Upper lobe of left lung (tissue), 6 donors: ENCODE measurements at regions not wholly inside any gene's neighbourhood (a gene's known extent, or its start where the extent isn't known, plus 50 kb on each side); places are given as distances from the start of the nearest gene placed in this dataset.

Source experiments
- ATAC-seq, 2 donors: fragments of 200-7000 bp; cut with Tn5 transposase; one replicate each; pipeline ENCODE4 v1.9.1; 2022; ENCODE audit warnings: mild to moderate bottlenecking in 2 of 2, moderate library complexity in 2 of 2; ENCODE audit not compliant: low FRiP score in 2 of 2
- DNase-seq, 2 donors: peaks; one replicate each; pipeline ENCODE4 v3.0.0-alpha.2; 2019 to 2020
- H3K27ac ChIP-seq, 4 donors: fragments of 200-600 bp; sonication (generic); one replicate each; pipeline ENCODE4 v1.5.1; 2016 to 2019
- H3K27me3 ChIP-seq, 4 donors: fragments of 200-600 bp; sonication (generic); one replicate each; pipeline ENCODE4 v1.5.1; 2017 to 2019
- H3K36me3 ChIP-seq, 4 donors: fragments of 200-600 bp; sonication (generic); one replicate each; pipeline ENCODE4 v1.5.1; 2016 to 2019
- H3K4me1 ChIP-seq, 4 donors: fragments of 200-600 bp; sonication (generic); one replicate each; pipeline ENCODE4 v1.5.1; 2018 to 2019
- H3K4me3 ChIP-seq, 4 donors: fragments of 200-600 bp; sonication (generic); one replicate each; pipeline ENCODE4 v1.5.1; 2017 to 2019; ENCODE audit warnings: mild to moderate bottlenecking in 2 of 4, moderate library complexity in 1 of 4
- H3K9me3 ChIP-seq, 4 donors: fragments of 200-600 bp; sonication (generic); one replicate each; pipeline ENCODE4 v1.5.1; 2018 to 2019
- EP300 ChIP-seq, 4 donors: sonication (generic); formaldehyde crosslinking; IDR thresholded peaks; one replicate each; pipeline ENCODE4 v1.5.1; 2017; ENCODE audit warnings: antibody characterized with exemption in 4 of 4, control low read depth in 2 of 4
- POLR2A ChIP-seq, 4 donors: fragments of 450-650 bp; IDR thresholded peaks; one replicate each; pipeline ENCODE4 v1.5.1; 2016 to 2017; ENCODE audit warnings: antibody characterized with exemption in 4 of 4, mild to moderate bottlenecking in 2 of 4
- POLR2AphosphoS5 ChIP-seq, 2 donors: sonication (generic); formaldehyde crosslinking; IDR thresholded peaks; one replicate each; pipeline ENCODE4 v1.5.1; 2017; ENCODE audit warnings: antibody characterized with exemption in 2 of 2
- WGBS, 2 donors: methylation state at CpG; one replicate each; pipeline ENCODE4 v1.1.5; 2017 to 2018; 5-methylcytosine and 5-hydroxymethylcytosine counted together
- TF ChIP-seq, protein P1 (sequence below), 6 experiments: fragments of 450-650 bp in 4 of 6; fragments of 200-600 bp in 2 of 6; sonication (generic) in 2 of 6; IDR thresholded peaks; one replicate each; pipeline ENCODE4 v1.5.1; 2016 to 2019; ENCODE audit warnings: antibody characterized with exemption in 6 of 6
- donor health status: DM: no; HTN: no; CAD: no; lungs with moderate emphysema.
- donor health status: DM: no; HTN: yes; CAD: no; lungs with severe emphysema.

DNA sequence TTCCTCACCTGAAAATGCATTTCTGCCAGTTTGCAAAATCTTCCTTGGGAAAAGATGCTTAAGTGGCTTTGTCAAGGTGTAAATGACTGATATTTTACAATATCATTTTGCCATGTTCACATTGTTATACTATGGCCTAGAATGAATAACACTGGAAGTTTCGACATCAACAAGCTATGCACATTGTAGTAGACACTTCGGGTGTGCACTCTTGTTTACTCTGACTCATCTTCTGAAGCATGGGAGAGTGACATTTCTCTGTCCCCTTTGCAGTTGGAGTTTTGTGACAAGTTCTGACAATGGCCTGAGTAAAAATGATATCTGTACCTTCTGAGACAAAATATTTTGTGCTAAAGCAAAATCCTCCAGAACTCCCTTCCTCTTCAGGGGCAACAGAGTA lies 567.0 kb upstream of the RGMA start:
- no peaks in the 10 kb centered on the region for H3K4me1 ChIP-seq
- H3K27me3 ChIP-seq, result no peaks in the 10 kb centered on the region
- no peaks in the 10 kb centered on the region for H3K9me3 ChIP-seq
- no peak overlapping the region for H3K4me3 ChIP-seq
- ATAC-seq (no peak), DNase-seq (no peak)
- 80 to 81% methylated on average over 2 of the region's 2 CpGs for WGBS, 2 donors
- TF ChIP-seq POLR2AphosphoS5 (IDR thresholded peaks at IDR 0.05), result no peak
- TF ChIP-seq, protein P1, sequence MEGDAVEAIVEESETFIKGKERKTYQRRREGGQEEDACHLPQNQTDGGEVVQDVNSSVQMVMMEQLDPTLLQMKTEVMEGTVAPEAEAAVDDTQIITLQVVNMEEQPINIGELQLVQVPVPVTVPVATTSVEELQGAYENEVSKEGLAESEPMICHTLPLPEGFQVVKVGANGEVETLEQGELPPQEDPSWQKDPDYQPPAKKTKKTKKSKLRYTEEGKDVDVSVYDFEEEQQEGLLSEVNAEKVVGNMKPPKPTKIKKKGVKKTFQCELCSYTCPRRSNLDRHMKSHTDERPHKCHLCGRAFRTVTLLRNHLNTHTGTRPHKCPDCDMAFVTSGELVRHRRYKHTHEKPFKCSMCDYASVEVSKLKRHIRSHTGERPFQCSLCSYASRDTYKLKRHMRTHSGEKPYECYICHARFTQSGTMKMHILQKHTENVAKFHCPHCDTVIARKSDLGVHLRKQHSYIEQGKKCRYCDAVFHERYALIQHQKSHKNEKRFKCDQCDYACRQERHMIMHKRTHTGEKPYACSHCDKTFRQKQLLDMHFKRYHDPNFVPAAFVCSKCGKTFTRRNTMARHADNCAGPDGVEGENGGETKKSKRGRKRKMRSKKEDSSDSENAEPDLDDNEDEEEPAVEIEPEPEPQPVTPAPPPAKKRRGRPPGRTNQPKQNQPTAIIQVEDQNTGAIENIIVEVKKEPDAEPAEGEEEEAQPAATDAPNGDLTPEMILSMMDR (IDR thresholded peaks at IDR 0.05), result no peak
- TF ChIP-seq EP300 (IDR thresholded peaks at IDR 0.05), result no peak
- TF ChIP-seq POLR2A (IDR thresholded peaks at IDR 0.05), result no peak
- H3K27ac ChIP-seq, result no peak overlapping the region
- no peaks in the 10 kb centered on the region for H3K36me3 ChIP-seq

DNA sequence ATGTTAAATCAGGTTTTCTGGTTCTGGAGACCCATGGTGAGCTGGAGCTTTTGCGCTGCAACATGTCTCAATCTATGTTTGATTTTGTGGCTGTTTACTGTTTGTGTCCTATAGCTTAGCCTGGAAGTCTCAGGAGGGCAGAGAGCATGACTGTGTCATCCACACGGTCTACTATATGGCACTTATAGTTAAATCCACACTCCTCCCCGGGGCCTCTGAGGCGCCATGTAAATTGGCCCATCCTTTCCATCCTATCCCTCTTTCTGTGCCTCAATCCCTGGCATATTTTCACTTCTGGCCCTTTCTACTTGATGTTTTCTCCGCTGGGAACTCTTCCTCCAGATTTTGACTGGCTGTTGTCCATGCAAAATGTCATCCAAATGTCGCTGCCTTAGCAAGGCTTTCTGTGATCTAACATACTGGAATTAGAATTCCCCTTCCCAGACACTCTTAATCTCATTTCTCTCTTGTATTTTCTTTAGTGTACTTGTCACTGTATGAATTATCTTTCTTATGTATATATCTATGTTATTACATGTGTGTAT lies 560.8 kb upstream of the RGMA start:
- Histone ChIP-seq H3K9me3 (no peaks in the 10 kb centered on the region), H3K36me3 (no peaks in the 10 kb centered on the region), H3K4me1 (no peaks in the 10 kb centered on the region), H3K27ac (no peak overlapping the region), H3K4me3 (no peak overlapping the region), H3K27me3 (no peaks in the 10 kb centered on the region)
- WGBS, 2 donors, result 79 to 89% methylated on average over 6 of the region's 6 CpGs
- DNase-seq (no peak), ATAC-seq (no peak)
- no peak for TF ChIP-seq POLR2A (IDR thresholded peaks at IDR 0.05)
- no peak for TF ChIP-seq EP300 (IDR thresholded peaks at IDR 0.05)
- TF ChIP-seq POLR2AphosphoS5 (IDR thresholded peaks at IDR 0.05), result no peak
- TF ChIP-seq, protein P1 (IDR thresholded peaks at IDR 0.05), result no peak

DNA sequence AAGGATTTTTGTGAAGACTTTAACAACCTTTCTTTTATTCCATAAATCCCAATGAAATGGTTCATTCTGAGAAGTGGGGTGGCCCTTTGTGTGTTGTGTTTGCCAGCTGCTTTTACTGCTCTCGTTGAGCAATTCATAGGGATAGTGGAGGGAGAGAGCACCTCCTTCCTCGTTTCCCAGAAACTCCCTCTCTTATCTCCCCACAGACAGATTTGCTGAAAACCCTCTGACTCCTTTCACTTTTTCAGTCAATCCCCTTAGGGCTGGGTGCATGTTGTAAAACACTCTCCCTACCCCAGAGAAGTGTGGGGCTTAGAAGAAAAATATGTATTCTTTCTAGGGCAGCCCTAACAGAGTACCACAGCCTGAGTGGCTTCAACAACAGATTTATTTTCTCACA lies 557.2 kb upstream of the RGMA start:
- no peak for TF ChIP-seq POLR2AphosphoS5 (IDR thresholded peaks at IDR 0.05)
- TF ChIP-seq POLR2A (IDR thresholded peaks at IDR 0.05), result no peak
- TF ChIP-seq, protein P1 (IDR thresholded peaks at IDR 0.05), result no peak
- TF ChIP-seq EP300 (IDR thresholded peaks at IDR 0.05), result no peak
- WGBS, 2 donors, result 37 to 45% methylated on average over 2 of the region's 2 CpGs

DNA sequence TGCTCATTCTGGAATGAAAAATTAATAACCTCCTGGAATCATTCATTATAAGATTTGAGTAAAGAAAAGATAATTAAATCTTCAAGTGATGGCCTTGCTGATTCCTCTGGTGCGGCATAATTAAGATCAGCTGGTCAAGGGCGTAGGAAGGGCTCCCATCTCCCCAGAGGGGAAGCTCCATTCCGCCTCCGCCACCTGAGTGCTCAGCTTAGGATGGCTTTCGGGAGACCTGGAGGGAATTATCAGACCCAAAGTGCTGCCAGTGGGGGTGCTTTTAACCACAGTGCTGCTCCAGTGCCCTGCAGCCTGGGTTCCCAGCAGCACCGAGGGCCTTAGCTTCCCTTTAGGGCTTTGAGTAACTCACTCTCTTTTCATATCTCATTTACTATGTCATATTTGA lies 556.6 kb upstream of the RGMA start:
- Histone ChIP-seq H3K27me3 (no peaks in the 10 kb centered on the region), H3K27ac (no peak overlapping the region), H3K4me3 (no peak overlapping the region), H3K9me3 (no peaks in the 10 kb centered on the region), H3K36me3 (no peaks in the 10 kb centered on the region), H3K4me1 (no peaks in the 10 kb centered on the region)
- 92 to 94% methylated on average over 6 of the region's 6 CpGs for WGBS, 2 donors
- TF ChIP-seq POLR2A (IDR thresholded peaks at IDR 0.05), result no peak
- TF ChIP-seq, protein P1 (IDR thresholded peaks at IDR 0.05), result no peak
- no peak for TF ChIP-seq POLR2AphosphoS5 (IDR thresholded peaks at IDR 0.05)
- no peak for TF ChIP-seq EP300 (IDR thresholded peaks at IDR 0.05)
- ATAC-seq (no peak), DNase-seq (no peak)

More for the DNA sequence above, 557.2 kb upstream of the RGMA start:
- Histone ChIP-seq H3K36me3 (no peaks in the 10 kb centered on the region), H3K4me1 (no peaks in the 10 kb centered on the region), H3K27me3 (no peaks in the 10 kb centered on the region), H3K27ac (no peak overlapping the region), H3K4me3 (no peak overlapping the region), H3K9me3 (no peaks in the 10 kb centered on the region)
- no peak for ATAC-seq
- DNase-seq, result no peak

DNA sequence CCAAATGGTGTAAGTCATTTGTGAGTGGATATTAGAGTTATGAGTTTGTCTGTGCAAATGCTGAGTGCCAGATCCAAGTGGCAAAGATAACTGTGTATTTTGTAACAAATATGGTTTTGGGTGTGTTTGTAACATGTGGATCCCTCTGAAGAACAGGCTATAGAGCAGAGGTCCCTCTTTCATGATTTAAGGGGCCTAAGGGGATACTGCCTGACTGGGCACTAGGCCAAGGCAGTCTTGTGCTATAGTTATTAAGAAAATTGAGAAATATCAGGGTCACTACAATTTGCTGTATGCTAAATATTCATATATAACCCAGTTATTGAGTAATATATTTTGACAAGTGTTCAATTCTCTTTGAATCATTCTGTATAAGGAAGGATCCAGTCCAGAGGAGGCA lies 555.6 kb upstream of the RGMA start:
- Histone ChIP-seq H3K4me1 (no peaks in the 10 kb centered on the region), H3K36me3 (no peaks in the 10 kb centered on the region), H3K27ac (no peak overlapping the region), H3K27me3 (no peaks in the 10 kb centered on the region), H3K9me3 (no peaks in the 10 kb centered on the region), H3K4me3 (no peak overlapping the region)
- no peak for DNase-seq
- TF ChIP-seq POLR2A (IDR thresholded peaks at IDR 0.05), result no peak
- ATAC-seq, result no peak
